ENCODE measurements at regions not wholly inside any gene's neighbourhood (a gene's known extent, or its start where the extent isn't known, plus 50 kb on each side); places are given as distances from the start of the nearest gene placed in this dataset.

- no peak for TF ChIP-seq CTCF (IDR thresholded peaks at IDR 0.05; ENCODE audit: low read depth, low read length)
- H3K4me3 ChIP-seq (ENCODE audit: low read depth, low read length) = no peak overlapping the region
- no peak for DNase-seq (ENCODE audit: low read depth, low spot score)
- in situ Hi-C loops (cut with HindIII; ENCODE audit: low sequenced_read_pairs) = no loop called here
Measured at GRCh38 chr1:82628887-82629286, 828.2 kb downstream of the ADGRL2 start.

GRCh38 chr1:82625537-82625936 is 824.8 kb downstream of the ADGRL2 start:
- in situ Hi-C loops (cut with HindIII; ENCODE audit: low sequenced_read_pairs) = no loop called here
- no peak for TF ChIP-seq CTCF (IDR thresholded peaks at IDR 0.05; ENCODE audit: low read depth, low read length)
- H3K4me3 ChIP-seq (ENCODE audit: low read depth, low read length) = no peak overlapping the region
- DNase-seq (ENCODE audit: low read depth, low spot score) = peak; percentile 23

- in situ Hi-C loops (cut with HindIII; ENCODE audit: low sequenced_read_pairs) = no loop called here
- no peak for DNase-seq (ENCODE audit: low read depth, low spot score)
Measured at GRCh38 chr1:82621076-82621475, 820.3 kb downstream of the ADGRL2 start.

GRCh38 chr1:82614090-82614489 is 813.4 kb downstream of the ADGRL2 start:
- TF ChIP-seq CTCF (IDR thresholded peaks at IDR 0.05; ENCODE audit: low read depth, low read length) = no peak
- no peak for DNase-seq (ENCODE audit: low read depth, low spot score)
- H3K4me3 ChIP-seq (ENCODE audit: low read depth, low read length) = no peak overlapping the region
- in situ Hi-C loops (cut with HindIII; ENCODE audit: low sequenced_read_pairs) = no loop called here

More at GRCh38 chr1:82621076-82621475, 820.3 kb downstream of the ADGRL2 start:
- H3K4me3 ChIP-seq (ENCODE audit: low read depth, low read length) = no peak overlapping the region
- no peak for TF ChIP-seq CTCF (IDR thresholded peaks at IDR 0.05; ENCODE audit: low read depth, low read length)

GRCh38 chr1:82612986-82613385 is 812.3 kb downstream of the ADGRL2 start:
- in situ Hi-C loops (cut with HindIII; ENCODE audit: low sequenced_read_pairs) = no loop called here
- H3K4me3 ChIP-seq (ENCODE audit: low read depth, low read length) = no peak overlapping the region
- no peak for TF ChIP-seq CTCF (IDR thresholded peaks at IDR 0.05; ENCODE audit: low read depth, low read length)
- no peak for DNase-seq (ENCODE audit: low read depth, low spot score)

- TF ChIP-seq CTCF (IDR thresholded peaks at IDR 0.05; ENCODE audit: low read depth, low read length) = no peak
- H3K4me3 ChIP-seq (ENCODE audit: low read depth, low read length) = no peak overlapping the region
- in situ Hi-C loops (cut with HindIII; ENCODE audit: low sequenced_read_pairs) = no loop called here
- no peak for DNase-seq (ENCODE audit: low read depth, low spot score)
Measured at GRCh38 chr1:82606546-82606945, 805.8 kb downstream of the ADGRL2 start.

- in situ Hi-C loops (cut with HindIII; ENCODE audit: low sequenced_read_pairs) = no loop called here
- no peak for DNase-seq (ENCODE audit: low read depth, low spot score)
- H3K4me3 ChIP-seq (ENCODE audit: low read depth, low read length) = no peak overlapping the region
- peak; percentile 27 for TF ChIP-seq CTCF (IDR thresholded peaks at IDR 0.05; ENCODE audit: low read depth, low read length)
Measured at GRCh38 chr1:82604524-82604923, 803.8 kb downstream of the ADGRL2 start.

Data from astrocyte of the spinal cord (primary cell).